ENCODE measurements at regions not wholly inside any gene's neighbourhood (a gene's known extent, or its start where the extent isn't known, plus 50 kb on each side); places are given as distances from the start of the nearest gene placed in this dataset.

DNA sequence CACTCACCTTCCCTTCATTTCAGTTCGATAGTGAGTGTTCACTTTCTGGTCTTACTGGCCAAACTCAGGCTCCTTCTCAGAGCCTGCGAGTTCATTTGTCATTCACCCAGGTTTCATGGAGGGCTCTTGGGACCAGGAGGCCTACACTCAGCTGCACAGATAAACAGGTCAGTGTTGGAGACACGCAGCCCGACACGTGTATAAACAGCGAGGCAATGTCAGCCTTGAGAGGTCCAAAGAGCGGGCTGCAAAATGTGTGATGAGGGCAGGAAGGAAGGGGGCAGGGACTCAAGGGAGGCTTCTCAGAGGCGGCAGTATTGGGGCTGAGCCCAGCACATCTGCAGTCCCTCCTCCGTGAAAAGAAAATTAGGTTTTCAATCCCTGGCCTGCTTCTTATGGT is 82.6 kb upstream of the ZNF618 start:
- DNase-seq: no peak

DNA sequence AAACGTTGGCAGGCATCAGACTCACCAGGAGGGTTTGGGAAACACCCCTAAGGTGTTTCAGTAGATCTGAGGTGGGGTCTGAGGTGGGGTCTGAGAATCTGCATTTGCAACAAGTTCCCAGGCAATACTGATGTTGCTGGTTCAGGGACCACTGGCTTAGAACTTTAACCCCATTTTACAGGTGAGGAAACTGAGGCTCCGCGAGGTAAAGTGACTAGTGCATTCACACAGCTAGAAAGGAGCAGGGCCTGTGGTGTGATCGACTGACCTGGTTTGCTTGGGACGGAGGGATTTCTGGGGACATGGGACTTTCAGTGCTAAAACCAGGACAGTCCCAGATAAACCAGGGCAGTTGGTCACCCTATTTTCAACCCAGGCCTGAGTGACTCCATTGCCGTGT is 81.4 kb upstream of the ZNF618 start:
- no peak for DNase-seq

DNA sequence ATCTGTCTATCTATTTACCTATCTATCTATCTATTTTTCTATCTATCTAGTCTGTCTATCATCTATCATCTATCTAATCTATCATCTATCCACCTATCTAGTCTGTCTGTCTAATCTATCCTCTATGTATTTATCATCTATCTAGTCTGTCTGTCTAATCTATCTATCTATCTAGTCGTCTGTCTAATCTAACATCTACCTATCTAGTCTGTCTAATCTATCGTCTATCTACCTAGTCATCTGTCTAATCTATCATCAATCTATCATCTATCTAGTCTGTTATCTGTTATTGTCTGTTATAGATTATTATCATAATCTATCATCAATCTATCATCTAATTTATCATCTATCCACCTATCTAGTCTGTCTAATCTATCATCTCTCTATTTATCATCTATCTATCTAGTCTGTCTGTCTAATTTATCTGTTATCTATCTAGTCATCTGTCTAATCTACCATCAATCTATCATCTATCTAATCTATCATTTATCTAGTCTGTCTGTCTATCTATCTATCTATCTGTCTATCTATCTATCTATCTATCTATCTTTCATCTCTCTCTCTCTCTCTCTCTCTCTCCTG is 80.2 kb upstream of the ZNF618 start:
- no peak for DNase-seq

DNA sequence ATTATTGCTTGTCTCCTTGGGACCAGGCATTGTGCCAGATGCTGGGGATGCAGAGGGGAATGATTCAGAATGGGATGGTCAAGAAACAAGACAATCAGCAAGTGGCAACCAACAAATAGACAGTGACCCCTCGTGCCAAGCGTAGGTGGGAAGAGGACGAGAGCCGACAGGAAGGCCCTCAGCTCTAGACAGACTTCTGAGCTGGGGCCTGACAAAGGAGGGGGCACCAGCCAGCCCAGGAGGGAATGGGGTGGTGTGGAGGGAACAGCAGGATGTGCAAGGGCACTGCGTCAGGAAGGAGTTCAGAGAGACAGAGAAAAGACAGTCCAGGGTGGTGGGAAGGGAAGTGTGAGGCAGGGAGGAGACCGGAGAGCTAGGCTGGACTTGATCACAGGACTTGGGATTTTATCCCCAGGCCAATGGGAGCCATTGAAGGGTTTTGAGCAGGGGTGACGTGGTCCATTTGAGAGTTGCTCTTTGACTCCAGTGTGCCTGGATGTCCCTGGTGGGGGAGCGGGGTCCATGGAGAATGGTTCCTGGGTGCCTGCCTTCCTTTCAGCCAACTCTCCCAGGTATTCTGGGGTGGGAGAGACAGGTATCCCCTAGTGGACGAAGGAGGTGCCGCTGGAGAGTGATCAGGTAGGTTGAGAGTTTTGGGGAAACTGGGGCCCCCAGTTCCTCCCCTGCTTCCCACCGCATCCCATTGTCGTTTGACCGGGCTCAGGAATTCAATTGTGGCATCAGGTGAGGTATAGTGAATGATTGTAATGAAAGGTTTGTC is 79.3 kb upstream of the ZNF618 start:
- no peak for DNase-seq

DNA sequence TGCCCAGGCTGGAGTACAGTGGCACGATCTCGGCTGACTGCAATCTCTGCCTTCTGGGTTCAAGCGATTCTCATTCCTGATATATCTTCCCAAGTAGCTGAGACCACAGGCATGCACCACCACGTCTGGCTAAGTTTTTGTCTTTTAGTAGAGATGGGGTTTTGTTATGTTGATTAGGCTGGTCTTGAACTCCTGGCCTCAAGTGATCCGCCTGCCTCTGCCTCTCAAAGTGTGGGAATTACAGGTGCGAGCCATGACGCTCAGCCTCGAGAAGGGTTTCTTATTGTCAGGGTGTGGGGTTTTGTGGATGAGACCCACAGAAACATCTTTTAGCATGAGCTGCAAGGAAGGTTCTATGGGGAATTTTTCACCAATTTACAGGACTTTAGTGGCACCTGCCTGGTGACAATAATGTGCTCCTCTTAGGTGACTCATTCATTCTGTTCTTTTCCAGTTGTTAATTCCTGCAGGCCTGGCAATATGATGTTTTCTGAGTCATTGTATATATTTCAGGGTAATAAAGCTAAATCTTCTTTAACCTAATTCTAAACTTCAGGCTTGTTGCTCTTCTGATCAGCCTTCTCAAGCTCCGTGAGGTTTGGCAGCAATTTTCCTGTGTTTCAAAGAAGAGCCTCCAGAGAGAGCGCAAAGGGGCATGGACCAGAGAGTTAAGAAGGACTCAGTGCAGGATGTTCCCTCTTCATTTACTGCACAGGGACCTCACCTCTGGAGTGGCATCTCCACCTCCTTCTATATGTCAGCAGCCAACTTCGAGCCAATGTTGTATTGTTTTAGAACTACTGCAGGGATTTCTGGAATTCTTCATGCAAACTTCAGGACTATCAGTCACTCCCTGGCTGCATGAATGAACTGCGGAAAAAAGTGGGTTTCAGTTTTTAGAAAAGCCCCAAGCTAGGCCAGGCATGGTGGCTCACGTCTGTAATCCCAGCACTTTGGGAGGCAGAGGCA is 77.8 kb upstream of the ZNF618 start:
- no peak for DNase-seq

DNA sequence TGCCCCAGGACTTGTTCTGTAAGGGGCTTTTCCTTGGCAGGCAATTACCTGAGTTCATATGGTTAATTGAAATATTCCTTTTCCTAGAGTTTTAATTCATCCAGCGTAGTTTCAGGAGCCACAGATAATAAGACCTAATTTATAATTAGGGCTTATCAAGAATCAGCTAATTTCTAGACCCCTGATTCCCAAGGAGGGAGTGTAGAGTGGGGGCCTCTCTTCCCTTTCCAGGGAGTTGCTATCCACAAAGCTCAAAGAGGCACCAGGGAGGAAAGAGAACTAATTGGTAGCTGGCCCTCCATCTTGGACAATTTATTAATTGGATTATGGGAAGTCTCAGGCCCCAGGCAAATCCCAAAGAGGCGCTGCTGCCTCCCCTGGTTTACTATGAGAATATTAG is 75.8 kb upstream of the ZNF618 start:
- DNase-seq: no peak

DNA sequence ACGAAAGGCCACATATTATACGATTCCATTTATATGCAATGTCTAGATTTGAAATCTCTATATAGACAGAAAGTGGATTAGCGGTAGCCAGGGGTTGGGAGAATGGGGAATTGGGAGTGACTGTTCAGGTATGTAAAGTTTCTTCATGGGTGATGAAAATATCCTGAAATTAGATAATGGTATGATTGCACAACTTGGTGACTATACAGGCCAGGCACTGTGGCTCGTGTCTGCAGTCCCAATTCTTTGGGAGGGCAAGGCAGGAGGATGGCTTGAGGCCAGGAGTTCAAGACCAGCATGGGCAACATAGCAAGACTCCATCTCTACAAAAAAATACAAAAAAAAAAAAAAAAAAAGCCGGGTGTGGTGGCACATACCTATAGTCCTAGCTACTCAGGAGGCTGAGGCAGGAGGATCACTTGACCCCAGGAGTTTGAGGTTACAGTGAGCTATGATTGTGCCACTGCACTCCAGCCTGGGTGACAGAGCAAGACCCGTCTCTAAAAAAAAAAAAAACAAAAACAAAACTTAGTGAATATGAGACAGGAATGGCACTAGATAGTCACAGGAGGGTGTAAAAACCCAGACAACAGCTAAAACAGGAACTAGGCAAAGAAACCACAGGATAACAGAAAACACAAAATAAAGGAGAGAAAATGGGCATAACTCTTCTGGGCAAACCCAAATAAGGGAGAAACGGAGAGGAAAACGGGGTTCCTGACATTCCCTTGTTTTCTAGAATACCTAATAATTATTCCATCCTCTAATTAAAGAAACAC is 72.1 kb upstream of the ZNF618 start:
- DNase-seq: no peak

DNA sequence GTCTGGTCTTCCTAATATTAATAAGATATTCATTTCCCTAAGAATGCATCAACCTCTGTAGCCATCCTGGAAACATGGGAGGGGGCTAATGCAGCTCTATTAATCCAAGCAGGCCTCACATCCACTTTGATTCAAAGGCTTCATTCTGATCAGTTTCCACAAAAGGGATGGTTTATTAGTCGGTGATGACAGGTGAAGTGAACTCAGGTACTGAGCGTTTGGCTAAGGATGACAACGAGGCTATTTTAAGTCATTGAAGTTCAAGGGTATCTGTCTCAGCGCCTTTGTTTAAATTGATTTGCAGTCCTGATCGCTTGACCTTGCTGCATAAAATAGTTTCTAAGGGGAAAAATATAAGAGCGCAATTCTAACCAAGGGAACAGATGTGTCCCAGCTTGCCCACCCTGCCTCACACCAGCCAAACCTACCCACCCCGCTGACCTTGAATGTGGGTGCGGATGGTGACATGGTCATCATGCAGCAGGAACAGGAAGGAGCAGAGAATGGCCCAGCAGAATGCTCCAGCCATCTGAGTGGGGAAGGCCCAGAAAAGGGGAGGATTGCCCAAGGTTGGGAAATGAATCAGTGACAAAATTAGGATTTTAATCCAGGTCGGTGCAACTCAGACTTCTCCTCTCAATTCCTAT is 70.5 kb upstream of the ZNF618 start:
- DNase-seq: no peak

DNA sequence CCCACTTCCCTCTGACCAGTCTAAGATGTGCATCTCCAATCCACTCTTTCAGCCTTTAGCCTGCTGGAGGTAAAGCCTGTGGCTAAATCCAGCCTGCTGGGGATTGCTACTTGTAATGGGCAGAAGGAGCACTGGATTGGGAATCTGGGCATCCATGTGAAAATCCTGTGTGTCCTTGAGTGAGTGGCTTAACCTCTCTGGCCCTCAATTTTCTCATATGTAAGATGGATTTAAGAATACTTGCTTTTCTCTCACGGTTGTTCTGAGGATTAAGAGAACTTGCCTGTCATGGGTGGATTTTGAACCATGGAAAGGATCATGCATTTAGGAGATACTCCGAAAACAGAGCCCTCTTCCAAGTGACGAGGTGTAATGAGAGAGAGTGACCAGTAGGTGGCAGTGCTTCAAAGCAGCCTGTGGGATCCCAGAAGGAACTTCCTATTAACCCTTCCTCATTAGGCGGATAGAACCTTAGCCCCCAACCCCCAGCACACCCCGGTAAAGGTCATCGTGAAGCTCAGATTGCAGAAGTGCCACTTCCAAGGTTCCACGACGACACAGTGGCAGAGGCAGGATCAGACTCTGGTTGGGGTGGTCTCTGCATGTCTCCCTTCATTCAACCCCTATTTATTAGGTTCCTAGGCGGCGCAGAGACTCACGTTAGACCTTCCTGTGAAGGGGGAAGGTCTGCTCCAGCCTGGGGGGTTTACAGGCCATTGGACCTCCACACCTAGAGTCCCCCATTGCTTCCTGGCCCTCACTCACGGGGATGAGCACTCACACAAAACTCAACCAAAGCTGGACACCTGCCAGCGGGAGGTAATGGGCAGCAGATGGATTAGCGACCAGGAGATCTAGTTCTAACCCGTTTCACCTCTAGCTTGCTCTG is 68.7 kb upstream of the ZNF618 start:
- DNase-seq: peak; percentile 39 to 50

DNA sequence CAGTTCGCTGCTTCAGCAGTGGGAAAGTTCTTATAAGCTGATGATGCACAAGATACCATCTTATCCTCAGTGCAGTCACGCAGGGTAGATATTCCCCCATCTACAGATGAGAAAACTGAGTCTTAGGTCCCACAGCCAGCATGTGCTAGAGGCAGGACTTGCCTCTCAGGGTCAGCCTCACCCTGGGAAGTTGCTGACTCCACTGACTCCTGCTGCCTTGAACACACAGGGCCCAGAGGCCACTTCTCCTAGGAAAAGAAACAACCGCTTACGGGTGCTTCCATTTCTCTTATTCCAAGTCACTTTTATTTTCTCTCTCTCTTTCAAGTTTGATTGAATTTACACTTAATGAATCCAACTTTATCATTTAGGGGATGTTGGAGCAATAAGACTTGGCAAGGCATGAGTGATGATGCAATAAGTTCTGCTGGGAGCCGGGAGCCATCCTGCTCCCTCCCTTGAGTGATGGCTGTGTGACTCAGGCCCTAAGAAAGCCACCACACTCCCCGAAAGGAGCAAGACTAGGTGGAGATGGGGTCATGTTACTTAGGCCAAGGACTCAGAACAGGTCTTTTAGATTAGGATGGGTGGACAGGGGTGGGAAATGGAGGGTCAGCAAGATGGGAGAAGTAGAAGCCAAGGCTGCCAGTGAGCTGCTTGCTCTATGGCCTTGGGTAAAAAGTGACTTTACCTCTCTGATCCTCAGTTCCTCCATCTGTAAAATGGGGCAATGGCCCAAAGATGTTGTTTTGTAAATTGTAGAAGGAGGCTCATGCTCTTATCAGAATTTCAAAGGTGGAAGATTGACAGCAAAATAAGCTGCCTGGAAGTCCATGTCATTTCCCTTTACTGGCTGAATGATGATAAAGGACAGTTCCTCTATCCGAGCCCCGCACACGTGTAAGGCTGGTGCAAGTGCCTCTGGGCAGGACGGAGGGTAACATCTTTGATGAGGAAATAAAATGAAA is 67.4 kb upstream of the ZNF618 start:
- DNase-seq: no peak

DNA sequence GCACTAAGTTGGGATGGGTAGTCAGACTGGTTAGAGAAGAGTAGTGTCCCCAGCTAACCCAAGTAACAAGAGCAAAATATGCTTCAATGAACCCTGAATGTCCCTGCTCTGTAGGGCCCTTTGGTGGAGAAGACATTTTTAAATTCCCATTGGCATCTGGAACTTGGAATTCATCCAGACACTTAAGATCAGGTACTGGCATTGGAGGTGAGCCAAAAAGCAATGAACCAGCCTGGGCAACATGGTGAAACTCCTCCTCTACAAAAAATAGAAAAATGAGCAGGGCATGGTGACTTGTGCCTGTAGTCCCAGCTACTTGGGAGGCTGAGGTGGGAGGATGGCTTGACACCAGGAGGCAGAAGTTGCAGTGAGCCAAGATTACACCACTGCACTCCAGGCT is 58.9 kb upstream of the ZNF618 start:
- DNase-seq: no peak

DNA sequence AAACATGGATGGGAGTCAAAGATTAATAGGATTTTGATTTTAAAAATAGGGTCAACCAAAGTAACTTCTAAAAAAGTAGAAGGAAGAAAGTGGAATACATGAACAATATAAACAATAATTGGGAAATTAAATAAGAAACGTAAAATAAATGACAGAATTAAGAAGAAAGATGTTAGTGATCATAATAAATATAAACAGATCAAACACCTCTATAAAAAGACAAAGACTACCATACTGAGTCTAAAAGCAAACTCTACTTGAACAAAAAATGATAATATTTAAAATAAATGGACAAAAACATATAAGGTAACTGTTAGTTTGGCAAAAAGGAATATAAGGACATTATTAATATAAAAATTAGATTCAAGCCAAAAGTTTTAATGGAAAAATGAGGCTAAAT is 57.7 kb upstream of the ZNF618 start:
- no peak for DNase-seq

DNA sequence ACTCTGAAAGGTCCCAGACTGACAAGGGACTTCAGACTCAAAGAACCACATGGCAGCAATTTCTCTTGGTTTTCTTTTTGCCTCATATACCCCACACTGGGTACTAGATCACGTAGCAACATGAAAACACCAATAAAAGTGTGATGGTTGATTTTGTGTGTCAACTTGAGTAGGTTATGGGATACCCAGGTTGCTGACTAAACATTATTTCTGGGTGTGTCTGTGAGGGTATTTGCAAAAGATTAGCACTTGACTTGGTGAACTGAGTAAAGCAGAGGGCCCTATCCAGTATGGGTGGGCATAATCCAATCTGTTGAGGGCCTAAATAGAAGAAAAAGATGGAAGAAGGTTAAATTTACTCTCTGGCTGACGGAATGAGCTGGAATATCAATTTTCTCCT is 53.8 kb upstream of the ZNF618 start:
- no peak for DNase-seq

DNA sequence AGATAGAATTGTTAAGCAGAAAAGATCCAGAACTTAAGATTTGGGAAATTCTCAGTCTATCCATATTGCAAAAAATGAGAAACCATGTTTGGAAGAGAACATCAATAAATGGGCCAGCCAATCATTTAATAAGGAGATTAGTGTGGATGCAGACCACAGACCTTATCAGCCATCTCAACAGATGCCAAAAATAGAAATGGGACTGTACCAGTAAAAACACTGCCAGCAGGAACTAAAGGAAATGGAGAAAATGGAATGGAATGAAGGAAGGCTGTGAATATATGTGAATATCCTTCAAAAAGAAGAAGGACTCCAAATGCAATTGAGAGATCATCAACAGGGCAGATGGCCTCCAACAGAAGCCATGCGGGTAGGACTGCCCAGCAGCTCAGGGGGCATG is 52.7 kb upstream of the ZNF618 start:
- DNase-seq: no peak

All from activated T-cell treated with anti-CD3 and anti-CD28 coated beads, Interleukin-2, amount 50 U/mL, for 48 hours (primary cell).